ENCODE measurements at regions not wholly inside any gene's neighbourhood (a gene's known extent, or its start where the extent isn't known, plus 50 kb on each side); places are given as distances from the start of the nearest gene placed in this dataset.

GRCh38 chr1:112188611-112189010 lies 199.1 kb upstream of the KCND3 start:
- Histone ChIP-seq H3K27me3 (ENCODE audit: control insufficient read depth in 2 of 2, insufficient read depth in 2 of 2, low read length in 2 of 2) (no peaks in the 10 kb centered on the region), H3K9ac (ENCODE audit: low read depth in 1 of 2, low read length in 2 of 2) (no peak overlapping the region), H3K36me3 (ENCODE audit: control insufficient read depth in 2 of 2, insufficient read depth in 2 of 2, low read length in 2 of 2) (no peaks in the 10 kb centered on the region), H3K27ac (ENCODE audit: low read depth in 2 of 2, low read length in 2 of 2) (no peak overlapping the region), H3K4me1 (ENCODE audit: control insufficient read depth in 2 of 2, insufficient read depth in 2 of 2, low read length in 2 of 2) (no peaks in the 10 kb centered on the region), H3K4me3 (ENCODE audit: low read length in 2 of 2) (no peak overlapping the region), H3K9me3 (ENCODE audit: control insufficient read depth in 2 of 2, low read length in 2 of 2) (no peaks in the 10 kb centered on the region)

DNA sequence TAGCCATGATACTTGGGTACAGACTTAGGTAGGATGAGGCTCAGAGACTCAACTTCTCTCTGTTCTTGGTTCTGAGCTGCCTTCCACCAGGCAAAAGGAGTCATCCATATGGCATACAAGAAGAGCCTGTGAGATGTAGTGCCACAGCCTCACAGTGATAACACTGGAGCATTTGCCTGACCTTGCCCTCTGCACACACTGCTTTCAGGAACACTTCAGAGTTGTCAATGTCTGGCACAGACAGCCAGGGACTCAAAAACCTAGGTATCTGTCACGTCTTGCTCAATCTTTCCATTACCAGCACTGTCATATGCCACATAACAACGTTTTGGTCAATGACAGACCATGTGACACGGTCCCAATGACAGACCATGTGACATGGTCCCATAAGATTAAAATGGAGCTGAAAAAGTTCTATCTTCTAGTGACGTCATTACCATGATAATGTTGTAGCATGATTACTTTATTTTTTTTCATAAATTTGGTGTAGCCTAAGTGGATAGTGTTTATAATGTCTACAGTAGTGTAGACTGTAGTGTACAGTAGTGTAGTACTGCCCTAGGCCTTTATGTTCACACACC lies 199.9 kb upstream of the CTTNBP2NL start:
- no peaks in the 10 kb centered on the region for H3K9me3 ChIP-seq (ENCODE audit: control insufficient read depth in 2 of 2, low read length in 2 of 2)
- H3K36me3 ChIP-seq (ENCODE audit: control insufficient read depth in 2 of 2, insufficient read depth in 2 of 2, low read length in 2 of 2) = no peaks in the 10 kb centered on the region
- no peak overlapping the region for H3K4me3 ChIP-seq (ENCODE audit: low read length in 2 of 2)
- no peaks in the 10 kb centered on the region for H3K4me1 ChIP-seq (ENCODE audit: control insufficient read depth in 2 of 2, insufficient read depth in 2 of 2, low read length in 2 of 2)
- no peak overlapping the region for H3K27ac ChIP-seq (ENCODE audit: low read depth in 2 of 2, low read length in 2 of 2)
- no peak overlapping the region for H3K9ac ChIP-seq (ENCODE audit: low read depth in 1 of 2, low read length in 2 of 2)
- no peaks in the 10 kb centered on the region for H3K27me3 ChIP-seq (ENCODE audit: control insufficient read depth in 2 of 2, insufficient read depth in 2 of 2, low read length in 2 of 2)

DNA sequence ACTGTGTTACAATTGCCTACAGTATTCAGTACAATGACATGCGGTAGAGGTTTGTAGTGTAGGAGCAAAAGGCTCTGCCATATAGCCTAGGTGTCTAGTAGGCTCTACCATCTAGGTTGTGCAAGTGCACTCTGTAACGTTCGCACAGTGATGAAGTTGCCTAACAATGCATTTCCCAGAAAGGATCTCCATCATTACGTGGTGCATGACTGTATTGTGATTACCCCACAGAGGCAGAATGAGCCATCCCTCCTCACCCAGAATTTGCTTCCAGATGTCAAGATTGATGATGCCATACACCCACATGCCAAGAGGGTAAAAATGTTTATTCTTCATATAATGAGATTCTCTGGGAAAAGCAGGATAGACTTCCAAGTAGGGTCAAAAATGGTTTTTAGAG lies 199.3 kb upstream of the CTTNBP2NL start:
- no peak overlapping the region for H3K27ac ChIP-seq (ENCODE audit: low read depth in 2 of 2, low read length in 2 of 2)
- H3K4me1 ChIP-seq (ENCODE audit: control insufficient read depth in 2 of 2, insufficient read depth in 2 of 2, low read length in 2 of 2) = no peaks in the 10 kb centered on the region
- H3K9me3 ChIP-seq (ENCODE audit: control insufficient read depth in 2 of 2, low read length in 2 of 2) = no peaks in the 10 kb centered on the region
- H3K4me3 ChIP-seq (ENCODE audit: low read length in 2 of 2) = no peak overlapping the region
- H3K27me3 ChIP-seq (ENCODE audit: control insufficient read depth in 2 of 2, insufficient read depth in 2 of 2, low read length in 2 of 2) = no peaks in the 10 kb centered on the region
- no peaks in the 10 kb centered on the region for H3K36me3 ChIP-seq (ENCODE audit: control insufficient read depth in 2 of 2, insufficient read depth in 2 of 2, low read length in 2 of 2)
- H3K9ac ChIP-seq (ENCODE audit: low read depth in 1 of 2, low read length in 2 of 2) = no peak overlapping the region

DNA sequence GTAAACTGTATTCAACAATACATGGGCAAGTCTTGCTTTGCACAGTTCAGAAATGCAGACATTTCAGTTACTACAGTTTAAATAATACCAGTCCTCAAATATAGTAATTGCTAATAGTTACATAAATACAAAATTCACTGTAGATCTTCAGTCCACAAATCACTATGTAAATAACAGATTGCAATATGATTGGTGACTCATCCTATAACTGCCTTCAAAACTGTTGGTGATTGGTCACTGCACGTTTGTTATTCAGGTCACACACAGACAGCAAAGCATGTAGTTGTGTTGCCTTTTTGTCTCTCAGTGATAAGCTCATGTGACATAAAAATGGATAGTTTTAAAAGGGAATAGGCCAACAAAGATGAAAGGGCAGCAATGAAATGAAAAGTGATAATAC lies 186.5 kb upstream of the CTTNBP2NL start:
- H3K36me3 ChIP-seq (ENCODE audit: control insufficient read depth in 2 of 2, insufficient read depth in 2 of 2, low read length in 2 of 2) = no peaks in the 10 kb centered on the region
- H3K9me3 ChIP-seq (ENCODE audit: control insufficient read depth in 2 of 2, low read length in 2 of 2) = no peaks in the 10 kb centered on the region
- no peaks in the 10 kb centered on the region for H3K27me3 ChIP-seq (ENCODE audit: control insufficient read depth in 2 of 2, insufficient read depth in 2 of 2, low read length in 2 of 2)
- no peak overlapping the region for H3K4me3 ChIP-seq (ENCODE audit: low read length in 2 of 2)
- no peaks in the 10 kb centered on the region for H3K4me1 ChIP-seq (ENCODE audit: control insufficient read depth in 2 of 2, insufficient read depth in 2 of 2, low read length in 2 of 2)
- no peak overlapping the region for H3K9ac ChIP-seq (ENCODE audit: low read depth in 1 of 2, low read length in 2 of 2)
- no peak overlapping the region for H3K27ac ChIP-seq (ENCODE audit: low read depth in 2 of 2, low read length in 2 of 2)

- Histone ChIP-seq H3K9ac (ENCODE audit: low read depth in 1 of 2, low read length in 2 of 2) (no peak overlapping the region), H3K27me3 (ENCODE audit: control insufficient read depth in 2 of 2, insufficient read depth in 2 of 2, low read length in 2 of 2) (no peaks in the 10 kb centered on the region), H3K36me3 (ENCODE audit: control insufficient read depth in 2 of 2, insufficient read depth in 2 of 2, low read length in 2 of 2) (no peaks in the 10 kb centered on the region), H3K27ac (ENCODE audit: low read depth in 2 of 2, low read length in 2 of 2) (no peak overlapping the region), H3K9me3 (ENCODE audit: control insufficient read depth in 2 of 2, low read length in 2 of 2) (no peaks in the 10 kb centered on the region), H3K4me1 (ENCODE audit: control insufficient read depth in 2 of 2, insufficient read depth in 2 of 2, low read length in 2 of 2) (no peaks in the 10 kb centered on the region), H3K4me3 (ENCODE audit: low read length in 2 of 2) (no peak overlapping the region)
Measured at GRCh38 chr1:112219267-112219666, 176.7 kb upstream of the CTTNBP2NL start.

- Histone ChIP-seq H3K36me3 (ENCODE audit: control insufficient read depth in 2 of 2, insufficient read depth in 2 of 2, low read length in 2 of 2) (no peaks in the 10 kb centered on the region), H3K4me3 (ENCODE audit: low read length in 2 of 2) (no peak overlapping the region)
Measured at GRCh38 chr1:112230232-112230631, 165.8 kb upstream of the CTTNBP2NL start.

DNA sequence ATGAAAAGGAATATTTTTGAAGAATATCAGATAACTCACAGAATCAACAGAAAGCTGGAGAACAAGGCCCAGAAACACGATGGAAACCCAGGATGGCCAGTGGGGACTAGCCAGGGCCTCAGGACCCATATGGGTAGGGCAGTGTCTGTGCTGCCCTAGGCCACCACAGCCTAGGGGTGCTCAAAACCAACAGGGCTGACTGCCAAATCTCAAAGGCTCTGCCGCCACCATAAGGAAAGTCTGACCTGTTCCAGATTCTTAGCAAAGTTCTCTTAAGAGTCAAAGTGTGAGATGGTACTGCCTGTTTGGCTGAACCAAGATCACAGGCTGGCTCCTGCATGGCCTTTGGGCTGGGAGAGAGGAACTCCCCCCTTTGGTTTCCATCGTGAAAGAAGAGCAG lies 164.7 kb upstream of the CTTNBP2NL start:
- H3K9me3 ChIP-seq (ENCODE audit: control insufficient read depth in 2 of 2, low read length in 2 of 2) = no peaks in the 10 kb centered on the region
- no peak overlapping the region for H3K9ac ChIP-seq (ENCODE audit: low read depth in 1 of 2, low read length in 2 of 2)
- H3K27me3 ChIP-seq (ENCODE audit: control insufficient read depth in 2 of 2, insufficient read depth in 2 of 2, low read length in 2 of 2) = no peaks in the 10 kb centered on the region
- no peak overlapping the region for H3K27ac ChIP-seq (ENCODE audit: low read depth in 2 of 2, low read length in 2 of 2)
- H3K4me3 ChIP-seq (ENCODE audit: low read length in 2 of 2) = no peak overlapping the region
- no peaks in the 10 kb centered on the region for H3K36me3 ChIP-seq (ENCODE audit: control insufficient read depth in 2 of 2, insufficient read depth in 2 of 2, low read length in 2 of 2)
- no peaks in the 10 kb centered on the region for H3K4me1 ChIP-seq (ENCODE audit: control insufficient read depth in 2 of 2, insufficient read depth in 2 of 2, low read length in 2 of 2)

More at GRCh38 chr1:112230232-112230631, 165.8 kb upstream of the CTTNBP2NL start:
- Histone ChIP-seq H3K9ac (ENCODE audit: low read depth in 1 of 2, low read length in 2 of 2) (no peak overlapping the region), H3K27ac (ENCODE audit: low read depth in 2 of 2, low read length in 2 of 2) (no peak overlapping the region), H3K27me3 (ENCODE audit: control insufficient read depth in 2 of 2, insufficient read depth in 2 of 2, low read length in 2 of 2) (no peaks in the 10 kb centered on the region), H3K4me1 (ENCODE audit: control insufficient read depth in 2 of 2, insufficient read depth in 2 of 2, low read length in 2 of 2) (no peaks in the 10 kb centered on the region), H3K9me3 (ENCODE audit: control insufficient read depth in 2 of 2, low read length in 2 of 2) (no peaks in the 10 kb centered on the region)

DNA sequence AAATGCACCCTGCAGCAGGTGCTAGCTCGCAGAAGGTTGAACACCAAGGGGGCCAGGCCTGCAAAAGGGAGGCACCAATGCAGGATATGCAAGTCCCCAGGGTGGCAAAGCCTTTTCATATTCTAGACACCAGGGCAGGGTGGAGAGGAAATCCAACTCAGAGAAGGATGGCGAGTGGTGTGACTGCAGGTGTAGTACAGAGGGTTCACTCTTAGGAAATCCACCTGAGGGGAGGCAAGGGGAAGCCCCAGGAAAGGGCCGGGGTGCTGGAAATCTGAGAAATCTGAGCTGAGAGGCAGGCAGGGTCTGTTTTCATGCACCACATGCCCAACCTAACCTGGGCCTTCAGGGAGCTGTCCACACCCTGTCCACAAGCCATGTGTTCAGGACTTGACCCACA lies 163.2 kb upstream of the CTTNBP2NL start:
- Histone ChIP-seq H3K9ac (ENCODE audit: low read depth in 1 of 2, low read length in 2 of 2) (no peak overlapping the region), H3K36me3 (ENCODE audit: control insufficient read depth in 2 of 2, insufficient read depth in 2 of 2, low read length in 2 of 2) (no peaks in the 10 kb centered on the region), H3K4me1 (ENCODE audit: control insufficient read depth in 2 of 2, insufficient read depth in 2 of 2, low read length in 2 of 2) (no peaks in the 10 kb centered on the region), H3K9me3 (ENCODE audit: control insufficient read depth in 2 of 2, low read length in 2 of 2) (no peaks in the 10 kb centered on the region), H3K4me3 (ENCODE audit: low read length in 2 of 2) (no peak overlapping the region), H3K27ac (ENCODE audit: low read depth in 2 of 2, low read length in 2 of 2) (no peak overlapping the region), H3K27me3 (ENCODE audit: control insufficient read depth in 2 of 2, insufficient read depth in 2 of 2, low read length in 2 of 2) (no peaks in the 10 kb centered on the region)

GRCh38 chr1:112234710-112235109 lies 161.3 kb upstream of the CTTNBP2NL start:
- Histone ChIP-seq H3K9ac (ENCODE audit: low read depth in 1 of 2, low read length in 2 of 2) (no peak overlapping the region), H3K27me3 (ENCODE audit: control insufficient read depth in 2 of 2, insufficient read depth in 2 of 2, low read length in 2 of 2) (no peaks in the 10 kb centered on the region), H3K36me3 (ENCODE audit: control insufficient read depth in 2 of 2, insufficient read depth in 2 of 2, low read length in 2 of 2) (no peaks in the 10 kb centered on the region), H3K27ac (ENCODE audit: low read depth in 2 of 2, low read length in 2 of 2) (no peak overlapping the region), H3K9me3 (ENCODE audit: control insufficient read depth in 2 of 2, low read length in 2 of 2) (no peaks in the 10 kb centered on the region), H3K4me1 (ENCODE audit: control insufficient read depth in 2 of 2, insufficient read depth in 2 of 2, low read length in 2 of 2) (peaks cover 0 to 3% of the 10 kb centered on the region in 2 donors), H3K4me3 (ENCODE audit: low read length in 2 of 2) (no peak overlapping the region)

DNA sequence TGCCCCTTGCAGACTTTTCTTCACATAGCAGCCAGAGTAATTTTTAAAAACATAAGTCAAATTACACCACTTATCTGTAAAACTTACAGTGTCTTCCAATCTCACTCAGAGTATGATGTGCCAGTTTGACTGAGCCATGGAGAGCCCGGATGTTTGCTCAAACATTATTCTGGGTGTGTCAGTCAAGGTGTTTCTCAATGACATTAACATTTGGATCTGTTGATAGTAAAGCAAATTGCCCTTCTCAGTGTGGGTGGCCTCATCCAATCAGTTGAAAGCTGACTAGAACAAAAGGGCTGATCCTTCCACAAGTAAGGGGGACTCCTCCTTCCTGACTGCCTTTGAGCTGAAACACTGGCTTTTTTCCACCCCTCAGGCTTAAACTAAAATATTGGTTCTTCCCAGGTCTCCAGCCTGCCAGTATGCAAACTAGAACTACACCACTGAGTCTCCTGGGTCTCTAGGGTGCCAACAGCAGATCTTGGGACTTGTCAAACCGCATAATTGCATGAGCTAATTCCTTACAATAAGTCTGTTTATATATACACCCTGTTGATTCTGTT lies 157.9 kb upstream of the CTTNBP2NL start:
- no peak overlapping the region for H3K9ac ChIP-seq (ENCODE audit: low read depth in 1 of 2, low read length in 2 of 2)
- H3K4me3 ChIP-seq (ENCODE audit: low read length in 2 of 2) = no peak overlapping the region
- H3K36me3 ChIP-seq (ENCODE audit: control insufficient read depth in 2 of 2, insufficient read depth in 2 of 2, low read length in 2 of 2) = no peaks in the 10 kb centered on the region
- H3K27me3 ChIP-seq (ENCODE audit: control insufficient read depth in 2 of 2, insufficient read depth in 2 of 2, low read length in 2 of 2) = no peaks in the 10 kb centered on the region
- H3K9me3 ChIP-seq (ENCODE audit: control insufficient read depth in 2 of 2, low read length in 2 of 2) = no peaks in the 10 kb centered on the region
- H3K27ac ChIP-seq (ENCODE audit: low read depth in 2 of 2, low read length in 2 of 2) = no peak overlapping the region
- H3K4me1 ChIP-seq (ENCODE audit: control insufficient read depth in 2 of 2, insufficient read depth in 2 of 2, low read length in 2 of 2) = peaks cover 0 to 3% of the 10 kb centered on the region in 2 donors
